Loucy (cell line): ENCODE measurements at regions not wholly inside any gene's neighbourhood (a gene's known extent, or its start where the extent isn't known, plus 50 kb on each side); places are given as distances from the start of the nearest gene placed in this dataset.

Experiments
- EZH2phosphoT487 ChIP-seq: fragments of 200-600 bp; IDR thresholded peaks from 2 replicates; pipeline ENCODE4 v1.6.1; 2018; ENCODE audit warnings: antibody characterized with exemption, mild to moderate bottlenecking, moderate library complexity, borderline replicate concordance
- TF ChIP-seq, protein P1 (sequence below): fragments of 200-600 bp; sonication (generic); conservative IDR thresholded peaks from 2 replicates; pipeline ENCODE4 v1.5.1; 2014; ENCODE audit warnings: mild to moderate bottlenecking, antibody characterized with exemption, low read length

- TF ChIP-seq, protein P1, sequence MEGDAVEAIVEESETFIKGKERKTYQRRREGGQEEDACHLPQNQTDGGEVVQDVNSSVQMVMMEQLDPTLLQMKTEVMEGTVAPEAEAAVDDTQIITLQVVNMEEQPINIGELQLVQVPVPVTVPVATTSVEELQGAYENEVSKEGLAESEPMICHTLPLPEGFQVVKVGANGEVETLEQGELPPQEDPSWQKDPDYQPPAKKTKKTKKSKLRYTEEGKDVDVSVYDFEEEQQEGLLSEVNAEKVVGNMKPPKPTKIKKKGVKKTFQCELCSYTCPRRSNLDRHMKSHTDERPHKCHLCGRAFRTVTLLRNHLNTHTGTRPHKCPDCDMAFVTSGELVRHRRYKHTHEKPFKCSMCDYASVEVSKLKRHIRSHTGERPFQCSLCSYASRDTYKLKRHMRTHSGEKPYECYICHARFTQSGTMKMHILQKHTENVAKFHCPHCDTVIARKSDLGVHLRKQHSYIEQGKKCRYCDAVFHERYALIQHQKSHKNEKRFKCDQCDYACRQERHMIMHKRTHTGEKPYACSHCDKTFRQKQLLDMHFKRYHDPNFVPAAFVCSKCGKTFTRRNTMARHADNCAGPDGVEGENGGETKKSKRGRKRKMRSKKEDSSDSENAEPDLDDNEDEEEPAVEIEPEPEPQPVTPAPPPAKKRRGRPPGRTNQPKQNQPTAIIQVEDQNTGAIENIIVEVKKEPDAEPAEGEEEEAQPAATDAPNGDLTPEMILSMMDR = no peak
- no peak for TF ChIP-seq EZH2phosphoT487
Observed at GRCh38 chr22:27156821-27157489, 499.6 kb downstream of the MIAT start.
